EH (cell line): ENCODE measurements at regions not wholly inside any gene's neighbourhood (a gene's known extent, or its start where the extent isn't known, plus 50 kb on each side); places are given as distances from the start of the nearest gene placed in this dataset.

Experiments used
- DNase-seq: peaks from one replicate; pipeline ENCODE4 v3.0.0-alpha.2; 2015; ENCODE audit warnings: low read depth

GRCh38 chr5:175579742-175580432 lies 78.0 kb upstream of the HRH2 start:
- no peak for DNase-seq

GRCh38 chr5:175582697-175583096 lies 75.2 kb upstream of the HRH2 start:
- no peak for DNase-seq

- DNase-seq, result no peak
These were observed 72.3 kb upstream of the HRH2 start for GRCh38 chr5:175585567-175585966.

GRCh38 chr5:175588709-175589429 lies 69.0 kb upstream of the HRH2 start:
- DNase-seq, result no peak

GRCh38 chr5:175589714-175590113 lies 68.2 kb upstream of the HRH2 start:
- DNase-seq, result peak; percentile 1

GRCh38 chr5:175590471-175590881 lies 67.4 kb upstream of the HRH2 start:
- DNase-seq, result peak; percentile 84

- no peak for DNase-seq
These were observed 66.6 kb upstream of the HRH2 start for GRCh38 chr5:175591293-175591692.

GRCh38 chr5:175593794-175594193 lies 64.1 kb upstream of the HRH2 start:
- no peak for DNase-seq

- no peak for DNase-seq
These were observed 62.0 kb upstream of the HRH2 start for GRCh38 chr5:175595905-175596304.

GRCh38 chr5:175596761-175597189 lies 61.1 kb upstream of the HRH2 start:
- no peak for DNase-seq

GRCh38 chr5:175597718-175598117 lies 60.2 kb upstream of the HRH2 start:
- no peak for DNase-seq

- DNase-seq, result no peak
These were observed 59.1 kb upstream of the HRH2 start for GRCh38 chr5:175598774-175599173.

GRCh38 chr5:175599210-175599609 lies 58.7 kb upstream of the HRH2 start:
- no peak for DNase-seq

GRCh38 chr5:175603987-175604739 lies 53.7 kb upstream of the HRH2 start:
- DNase-seq, result no peak

- no peak for DNase-seq
These were observed 51.5 kb upstream of the HRH2 start for GRCh38 chr5:175606409-175606808.
